LNCAP (cell line): ENCODE measurements at regions not wholly inside any gene's neighbourhood (a gene's known extent, or its start where the extent isn't known, plus 50 kb on each side); places are given as distances from the start of the nearest gene placed in this dataset.

Source experiments
- CTCF ChIP-seq: fragments of 450-650 bp; IDR thresholded peaks from 2 replicates; pipeline ENCODE4 v1.5.1; 2017; ENCODE audit warnings: mild to moderate bottlenecking

DNA sequence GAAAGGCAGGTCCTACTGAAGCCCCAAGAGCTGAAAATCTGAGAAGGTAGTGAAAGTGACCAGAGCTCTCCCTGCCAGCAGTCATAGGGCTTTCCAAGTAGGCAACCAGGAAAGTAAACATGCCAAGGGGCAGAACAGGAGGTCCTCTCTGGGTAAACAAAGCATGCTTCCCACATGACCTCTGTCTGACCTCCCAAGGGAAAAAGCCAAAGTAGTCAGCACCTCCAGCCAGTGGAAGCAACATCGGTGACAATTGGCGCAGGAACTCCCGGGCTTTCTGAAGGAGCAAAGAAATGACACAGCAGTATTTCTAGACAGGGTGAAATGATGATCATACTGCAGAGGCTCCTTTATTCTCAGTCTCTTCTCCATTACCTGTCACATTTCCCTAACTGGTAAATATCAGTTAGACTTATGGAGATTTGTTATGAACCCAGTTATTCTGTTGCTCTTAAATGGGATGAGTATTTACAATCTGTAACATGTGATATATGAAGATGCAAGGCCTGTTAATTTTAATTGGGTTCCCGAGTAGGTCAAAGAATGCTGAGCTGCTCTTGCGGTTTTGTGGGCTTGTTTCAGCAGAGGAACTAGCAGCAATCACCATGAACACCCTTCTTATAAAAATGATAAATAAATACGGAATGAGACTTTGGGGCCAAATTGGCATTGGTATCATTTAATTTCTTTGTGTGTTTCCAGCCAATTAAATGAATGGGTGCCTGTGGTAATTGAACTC, 321.0 kb downstream of the RND3 start:
- no peak for TF ChIP-seq CTCF

GRCh38 chr2:150165988-150166312, 321.5 kb downstream of the RND3 start:
- TF ChIP-seq CTCF: no peak

DNA sequence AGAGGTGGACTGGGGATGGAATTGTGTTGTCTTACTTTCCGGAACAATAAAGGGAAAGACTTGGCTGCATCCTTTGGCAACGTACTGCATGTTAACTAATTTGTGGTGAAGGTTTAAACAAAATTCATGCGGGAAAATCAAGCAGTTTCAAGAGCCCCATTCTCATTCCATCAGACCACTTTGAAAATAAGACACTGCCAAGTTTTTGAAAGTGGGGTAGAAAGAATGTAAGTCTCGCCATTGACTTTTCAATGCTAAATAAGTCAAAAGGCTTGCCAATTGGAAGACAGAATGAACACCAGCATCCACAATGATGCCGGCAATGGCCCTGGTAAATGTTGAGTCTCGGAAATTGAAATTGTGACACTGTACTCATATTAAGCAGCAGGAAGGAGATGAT, 322.0 kb downstream of the RND3 start:
- no peak for TF ChIP-seq CTCF

DNA sequence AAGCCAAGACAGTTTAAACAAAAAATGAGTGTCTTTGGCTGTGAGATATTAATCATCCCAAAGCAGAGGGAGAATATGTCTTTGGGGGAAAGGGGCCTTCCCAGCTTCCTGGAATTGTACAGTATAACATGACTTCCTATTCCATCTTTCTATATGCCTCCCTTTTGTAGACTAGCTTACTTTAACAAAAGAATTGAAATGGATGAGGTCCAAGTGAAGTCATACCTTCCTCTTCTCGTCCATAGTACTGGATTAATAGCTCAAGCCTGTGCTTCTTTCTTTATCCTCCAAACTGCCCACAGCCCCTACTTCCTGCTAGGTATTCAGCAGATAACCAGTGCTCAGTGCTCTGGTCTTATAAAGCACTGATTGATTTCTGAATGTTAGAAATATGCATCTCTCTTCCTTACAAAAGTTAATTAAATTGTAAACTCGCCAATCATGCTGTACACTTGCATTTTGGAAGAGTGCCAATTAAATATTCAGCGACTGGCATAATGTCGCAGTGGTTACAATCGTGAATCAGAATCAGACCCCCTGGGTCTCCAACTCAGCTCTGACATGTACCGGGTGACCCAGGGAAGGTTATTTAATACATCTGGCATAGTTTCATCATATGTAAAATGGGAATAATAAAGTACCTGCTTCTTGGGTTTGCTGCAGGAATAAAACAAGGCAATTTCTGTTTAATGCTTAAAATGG, 325.1 kb downstream of the RND3 start:
- no peak for TF ChIP-seq CTCF

DNA sequence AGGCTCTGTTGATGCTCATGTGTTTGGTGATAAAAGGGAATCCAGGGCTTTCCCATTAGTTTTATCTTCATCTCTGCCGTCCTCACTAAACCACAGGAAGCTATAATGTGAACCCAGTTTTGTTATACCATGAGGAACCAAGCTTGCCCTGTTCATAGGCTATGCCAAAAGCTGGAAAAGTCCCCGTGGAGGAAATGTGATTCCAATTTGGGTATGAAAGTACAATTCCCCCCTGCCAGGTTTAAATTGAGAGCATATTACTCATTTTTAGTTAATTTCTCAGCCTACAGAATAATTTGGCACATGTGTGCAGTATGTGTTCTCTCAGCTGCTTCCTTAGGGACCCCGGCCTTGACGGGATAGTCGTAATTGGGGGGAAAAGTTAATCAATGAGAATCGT, 327.4 kb downstream of the RND3 start:
- no peak for TF ChIP-seq CTCF

DNA sequence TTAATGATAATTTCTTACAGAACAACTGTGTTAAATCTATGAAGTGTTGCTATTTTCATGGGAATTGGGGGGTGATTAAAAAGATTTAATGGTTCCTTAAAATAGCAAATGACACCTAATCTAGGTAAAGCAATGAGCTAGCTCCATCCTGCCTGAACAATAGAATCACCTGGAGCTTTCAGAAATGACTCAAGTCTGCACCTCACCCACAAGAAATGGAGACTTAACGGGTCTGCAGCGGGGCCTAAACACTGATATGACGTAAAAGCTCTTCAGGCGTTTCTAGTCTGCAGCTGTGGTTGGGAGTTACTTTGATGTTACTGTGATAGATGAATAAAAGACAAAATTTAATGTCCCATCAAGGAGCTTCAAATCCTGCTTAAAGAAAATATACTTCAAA, 328.2 kb downstream of the RND3 start:
- TF ChIP-seq CTCF: no peak

- TF ChIP-seq CTCF: no peak
Measured at GRCh38 chr2:150156876-150157275, 330.6 kb downstream of the RND3 start.
